NCI-H446 treated with DMSO at 0.1 percent for 48 hours (cell line): ENCODE measurements at regions not wholly inside any gene's neighbourhood (a gene's known extent, or its start where the extent isn't known, plus 50 kb on each side); places are given as distances from the start of the nearest gene placed in this dataset.
"Not testable (repeated sequence)": the region's sequence is repeated elsewhere in the genome, so short reads cannot be mapped to it uniquely, and the experiment has no call there.

Source experiments
- DNase-seq: peaks from one replicate; lab custom pipeline; 2025; lab: John Stamatoyannopoulos, UW

DNA sequence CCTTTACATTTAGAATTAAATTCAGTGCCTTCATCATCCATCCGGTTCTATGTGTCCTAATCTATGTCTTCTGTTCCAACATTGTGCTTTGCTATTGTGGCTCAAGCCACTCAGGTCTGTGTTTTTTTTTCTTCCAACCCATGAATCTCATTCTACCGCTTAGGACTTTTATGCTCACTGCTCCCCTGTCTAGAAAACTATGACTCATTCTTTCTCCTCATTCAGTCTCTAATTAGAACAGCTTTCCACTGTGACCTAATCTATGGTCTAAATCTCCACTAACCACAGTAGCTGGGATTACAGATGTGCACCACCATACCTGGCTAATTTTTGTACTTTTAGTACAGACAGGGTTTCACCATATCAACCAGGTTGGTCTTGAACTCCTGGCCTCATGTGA is 418.7 kb downstream of the KCNJ2 start:
- peak; percentile 58 for DNase-seq

DNA sequence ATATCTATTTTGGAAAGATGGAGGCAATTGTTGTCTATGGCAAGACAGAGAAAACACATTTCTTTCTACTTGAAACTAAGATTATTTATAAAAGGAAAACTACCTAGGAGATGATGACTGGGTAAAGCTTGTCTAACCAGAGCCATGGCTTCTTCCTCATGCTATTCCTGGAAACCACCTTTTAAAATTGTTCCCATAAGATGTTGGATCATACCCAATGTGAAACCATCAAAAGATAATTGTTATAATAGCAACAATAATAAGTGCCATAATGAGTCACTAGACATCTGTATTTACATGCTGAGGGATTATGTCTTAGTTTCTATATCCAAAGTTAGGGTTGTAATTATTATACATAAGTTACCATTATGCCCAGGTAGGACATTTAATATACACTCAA is 428.4 kb downstream of the KCNJ2 start:
- no peak for DNase-seq

- DNase-seq: no peak
Observed at GRCh38 chr17:70599198-70599597, 429.9 kb downstream of the KCNJ2 start.

DNA sequence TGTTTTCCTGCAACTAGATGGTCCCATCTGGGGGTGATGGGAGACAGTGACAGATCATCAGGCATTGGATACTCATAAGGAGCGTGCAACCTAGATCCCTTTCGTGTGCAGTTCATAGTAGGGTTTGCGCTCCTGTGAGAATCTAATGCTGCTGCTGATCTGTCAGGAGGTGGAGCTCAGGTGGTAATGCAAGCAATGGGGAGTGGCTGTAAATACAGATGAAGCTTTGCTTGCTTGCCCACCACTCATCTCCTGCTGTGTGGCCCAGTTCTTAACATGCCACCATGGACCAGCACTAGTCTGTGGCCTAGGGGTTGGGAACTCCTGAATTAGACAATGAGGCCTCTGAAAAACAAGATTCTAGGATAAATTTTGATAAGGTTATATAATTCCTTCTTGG is 430.6 kb downstream of the KCNJ2 start:
- not testable (repeated sequence) for DNase-seq

DNA sequence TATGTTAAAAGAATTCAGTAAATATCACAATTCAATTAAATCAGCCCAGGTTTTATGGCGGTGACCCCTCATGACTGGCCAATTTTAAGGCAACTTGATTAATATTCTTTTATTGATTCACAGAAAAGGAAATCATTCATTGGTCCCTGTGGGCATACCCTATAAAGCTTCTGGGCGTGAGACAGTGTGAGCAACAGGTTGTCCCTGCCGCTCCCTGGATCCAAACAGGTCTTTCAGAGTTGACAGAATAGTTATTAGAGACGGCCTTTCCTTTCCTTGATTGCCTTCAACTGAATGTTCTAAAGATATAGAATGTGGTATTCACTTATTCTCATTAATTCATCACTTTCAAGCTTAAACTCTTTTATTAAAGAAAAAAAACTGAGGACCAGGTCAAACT is 433.9 kb downstream of the KCNJ2 start:
- no peak for DNase-seq

DNA sequence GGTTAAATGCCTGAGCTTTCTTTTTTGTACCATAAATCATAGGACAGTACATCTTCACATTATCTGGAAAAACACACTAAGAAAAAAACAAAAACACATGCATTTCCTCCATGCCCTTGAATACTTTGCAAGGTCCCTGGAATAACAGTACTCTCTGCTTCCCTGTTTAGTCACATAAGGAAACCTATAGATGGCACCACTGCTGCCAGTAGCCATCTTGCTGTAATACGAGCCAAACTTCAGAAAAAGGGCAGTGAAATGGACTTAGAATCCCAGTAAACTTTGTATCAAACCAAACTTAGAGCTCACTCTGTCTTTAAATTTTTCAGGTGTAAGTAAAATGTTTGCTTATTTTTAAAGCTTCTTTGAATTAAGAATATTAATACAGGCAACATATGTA is 435.5 kb downstream of the KCNJ2 start:
- DNase-seq: no peak

DNA sequence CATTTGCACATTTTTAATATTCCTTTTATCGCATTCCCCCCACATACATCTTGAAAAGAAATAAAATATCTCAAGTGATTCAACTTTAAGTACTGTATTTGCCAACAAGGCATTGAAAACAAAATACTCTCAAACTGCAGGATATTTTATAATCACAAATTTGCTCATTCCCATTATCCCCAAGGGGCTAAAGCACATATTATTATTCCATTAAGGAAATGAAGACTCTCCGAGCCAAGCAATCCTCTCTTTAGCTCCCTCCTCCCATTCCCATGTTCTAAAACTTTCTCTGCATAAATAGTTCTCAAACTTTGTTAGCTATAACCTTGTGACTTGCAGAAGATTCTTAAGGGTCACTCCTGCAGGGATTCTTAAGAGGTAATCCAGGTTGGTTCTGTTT is 436.8 kb downstream of the KCNJ2 start:
- DNase-seq: no peak

DNA sequence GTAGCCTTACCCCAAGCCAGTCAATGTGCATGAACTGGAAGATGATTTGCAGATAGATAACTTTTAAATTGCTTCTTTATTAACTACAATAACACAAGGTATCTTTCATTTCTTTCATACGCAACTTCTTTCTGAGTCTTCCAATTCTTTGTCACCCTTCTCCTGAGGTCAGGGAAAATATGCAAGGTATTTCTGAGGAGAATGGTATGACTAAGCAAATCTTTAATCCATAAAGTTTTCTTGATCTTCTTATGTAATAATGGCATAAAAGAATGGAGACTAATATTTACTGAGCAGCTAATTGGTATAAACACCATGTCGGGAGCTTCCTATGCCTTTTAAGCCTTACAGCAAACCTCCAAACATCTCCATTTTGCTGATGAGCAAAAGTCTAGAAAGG is 438.9 kb downstream of the KCNJ2 start:
- DNase-seq: no peak

DNA sequence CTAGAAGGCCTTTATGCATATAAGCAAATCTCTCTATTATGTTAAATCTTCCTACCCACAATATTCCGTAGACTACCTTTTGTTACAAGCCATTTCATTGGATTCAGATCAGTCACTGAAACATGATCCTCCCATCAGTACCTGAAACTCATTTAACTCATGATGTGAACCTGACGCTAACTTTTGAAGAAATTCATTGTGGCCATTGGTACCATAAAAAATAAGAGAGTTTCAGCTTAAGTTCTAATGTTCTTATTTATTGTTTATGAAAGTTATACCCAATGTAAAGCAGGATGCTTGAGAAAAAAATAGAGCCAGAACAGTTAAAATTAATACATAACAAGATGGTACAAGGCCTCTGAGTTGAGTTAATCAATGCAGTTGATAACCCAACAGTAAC is 439.6 kb downstream of the KCNJ2 start:
- DNase-seq: no peak

DNA sequence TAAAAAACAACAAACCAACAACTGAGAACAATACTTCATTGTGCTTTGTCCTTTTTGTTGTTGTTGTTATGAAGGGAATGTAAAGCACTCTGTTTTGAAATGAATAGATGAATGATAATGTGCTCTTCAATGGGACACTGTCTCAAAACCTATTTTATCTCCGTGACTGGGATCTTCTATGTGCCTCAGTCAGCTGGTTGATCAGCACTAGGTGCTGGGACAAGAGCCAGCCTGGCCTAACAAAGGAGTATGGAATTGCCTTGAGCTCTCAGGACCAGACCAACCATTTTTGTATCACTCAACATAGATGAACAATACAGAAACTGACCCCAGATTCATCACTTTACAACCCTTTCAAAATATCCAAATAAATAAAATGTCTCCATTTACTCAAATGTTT is 440.2 kb downstream of the KCNJ2 start:
- no peak for DNase-seq

GRCh38 chr17:70610161-70610560 is 440.8 kb downstream of the KCNJ2 start:
- no peak for DNase-seq

DNA sequence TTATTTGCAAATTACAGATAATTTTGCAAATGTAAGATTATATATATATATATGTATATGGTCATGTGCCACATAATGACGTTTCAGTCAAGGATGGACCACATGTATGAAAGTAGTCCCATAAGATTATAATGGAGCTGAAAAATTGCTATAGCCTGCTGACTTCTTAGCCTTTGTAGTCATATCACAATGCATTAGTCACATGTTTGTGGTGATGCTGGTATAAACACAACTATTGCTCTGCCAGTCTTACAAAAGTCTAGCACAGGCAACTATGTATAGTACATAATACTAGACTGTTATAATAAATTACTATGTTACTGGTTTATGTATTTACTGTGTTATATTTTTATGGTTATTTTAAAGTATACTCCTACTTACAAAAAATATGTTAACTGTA is 444.3 kb downstream of the KCNJ2 start:
- no peak for DNase-seq

DNA sequence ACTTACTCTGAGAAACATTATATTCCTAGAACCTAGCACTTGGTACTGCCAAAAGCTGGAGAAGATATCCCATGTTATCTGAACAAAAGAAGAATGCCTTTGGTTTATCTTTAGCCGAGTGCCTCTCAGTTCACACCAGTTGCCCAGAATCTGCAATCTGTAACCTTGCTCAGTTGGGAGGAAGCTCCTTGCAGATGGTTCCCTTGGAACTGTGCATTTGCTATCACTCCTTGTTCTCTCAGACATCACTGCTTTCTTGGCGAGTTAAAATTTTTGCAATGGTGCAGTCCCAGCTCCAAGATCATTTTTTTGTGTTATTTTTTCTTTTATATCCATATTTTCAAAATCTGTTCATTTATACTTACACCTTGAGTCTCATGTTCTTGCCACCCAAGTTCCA is 446.5 kb downstream of the KCNJ2 start:
- no peak for DNase-seq

GRCh38 chr17:70618641-70619040 is 449.3 kb downstream of the KCNJ2 start:
- peak; percentile 60 for DNase-seq

DNA sequence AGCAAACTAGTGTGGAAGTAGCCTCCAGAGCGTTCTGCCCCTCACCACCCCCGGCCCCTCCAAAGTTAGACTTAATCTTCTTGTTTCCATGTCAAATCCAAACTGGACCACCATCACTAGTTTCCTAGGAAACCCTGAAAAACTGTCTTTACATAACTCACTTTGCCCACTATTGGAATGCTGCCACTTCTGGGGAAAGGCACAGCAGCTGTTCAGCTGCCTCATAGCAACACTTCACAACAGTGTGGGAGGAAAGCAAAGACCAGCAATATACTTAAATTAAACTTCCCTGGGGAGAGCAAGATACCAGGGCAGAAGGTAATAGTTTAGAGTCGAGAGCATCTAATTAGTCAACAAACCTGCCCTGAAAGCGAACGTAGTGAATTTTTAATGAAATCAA is 452.2 kb downstream of the KCNJ2 start:
- DNase-seq: peak; percentile 79

GRCh38 chr17:70622368-70623260 is 453.3 kb downstream of the KCNJ2 start:
- peak; percentile 62 for DNase-seq

GRCh38 chr17:70624211-70624610 is 454.9 kb downstream of the KCNJ2 start:
- DNase-seq: no peak

GRCh38 chr17:70629902-70630301 is 460.6 kb downstream of the KCNJ2 start:
- DNase-seq: no peak

GRCh38 chr17:70636517-70637133 is 467.3 kb downstream of the KCNJ2 start:
- peak; percentile 32 for DNase-seq

DNA sequence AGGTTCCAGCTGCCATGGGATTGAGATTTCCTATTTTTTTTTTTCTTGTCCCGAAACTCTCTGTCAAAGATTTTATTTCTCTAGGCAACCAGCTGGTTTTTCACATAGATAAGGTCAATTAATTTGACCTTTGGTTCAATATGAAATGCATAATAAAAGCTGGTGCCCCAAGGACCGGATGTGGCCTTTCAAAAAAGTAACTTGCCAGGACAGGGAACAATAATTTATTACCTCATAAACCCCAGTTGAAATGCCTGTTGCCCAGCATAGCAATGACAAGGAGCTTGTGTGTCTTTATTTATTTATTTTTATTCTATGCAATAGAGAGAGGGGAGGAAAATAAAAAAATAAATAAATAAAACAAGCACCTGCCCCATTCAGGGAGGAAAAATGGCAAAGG is 472.7 kb downstream of the KCNJ2 start:
- no peak for DNase-seq

GRCh38 chr17:70644096-70644495 is 474.8 kb downstream of the KCNJ2 start:
- no peak for DNase-seq

GRCh38 chr17:70646673-70647072 is 477.3 kb downstream of the KCNJ2 start:
- DNase-seq: no peak

DNA sequence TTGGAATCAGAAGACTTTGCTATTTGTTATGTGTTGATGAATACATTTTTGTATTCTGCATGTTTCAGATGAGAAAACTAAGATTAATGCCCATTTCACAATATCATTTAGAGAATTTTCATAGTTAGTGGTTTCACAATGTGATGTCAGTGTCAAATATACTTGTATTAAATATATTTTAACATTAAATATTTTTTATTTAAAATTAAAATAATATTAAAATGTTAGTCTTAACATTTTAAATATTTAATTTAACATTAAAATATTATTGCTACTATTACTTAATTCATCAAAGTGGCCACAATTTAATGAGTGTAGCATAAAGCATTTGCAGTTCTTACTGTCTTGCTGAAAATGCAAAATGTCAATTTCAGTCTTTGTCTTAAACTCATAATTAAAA is 478.8 kb downstream of the KCNJ2 start:
- DNase-seq: no peak

DNA sequence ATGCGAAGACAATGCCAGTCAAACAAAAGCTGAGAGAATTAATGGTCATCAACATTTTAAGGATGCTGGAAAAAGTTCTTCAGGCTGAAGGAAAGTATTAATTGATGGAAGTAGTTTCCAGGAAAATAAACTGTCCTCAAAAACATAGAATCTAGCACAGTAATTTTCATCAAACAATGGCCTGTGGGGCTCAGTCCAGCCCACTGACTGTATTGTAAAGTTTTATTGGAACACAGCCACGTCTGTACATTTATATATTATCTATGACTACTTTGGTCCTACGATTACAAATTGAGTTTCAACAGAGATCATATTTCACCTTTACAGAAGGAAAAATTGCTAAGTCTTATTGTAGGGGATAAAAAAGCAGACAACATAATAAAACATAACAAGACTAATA is 484.5 kb downstream of the KCNJ2 start:
- no peak for DNase-seq
